ENCODE measurements at regions not wholly inside any gene's neighbourhood (a gene's known extent, or its start where the extent isn't known, plus 50 kb on each side); places are given as distances from the start of the nearest gene placed in this dataset.

- no peak overlapping the region for H2BK15ac ChIP-seq (ENCODE audit: low read length)
- WGBS, 2 donors (ENCODE audit: extremely low coverage in 2 of 2, insufficient read length in 2 of 2, insufficient replicate concordance in 1 of 2), result no CpG with 5 or more reads among the region's 3 CpGs
- H2BK12ac ChIP-seq (ENCODE audit: low read length), result no peak overlapping the region
- no peak overlapping the region for H3K27ac ChIP-seq (replicated peaks; ENCODE audit: low read length)
- no peak overlapping the region for H4K91ac ChIP-seq (ENCODE audit: low read depth, low read length, poor library complexity)
- no peaks in the 10 kb centered on the region for H3K4me1 ChIP-seq (ENCODE audit: control insufficient read depth in 2 of 2, insufficient read depth in 1 of 2, low read depth in 1 of 2, low read length in 2 of 2)
- no peak overlapping the region for H3K14ac ChIP-seq (ENCODE audit: low read length)
- H3K9me3 ChIP-seq (replicated peaks in 1 of 2; ENCODE audit: control insufficient read depth in 2 of 2, insufficient read depth in 1 of 2, low read depth in 1 of 2, low read length in 2 of 2), result no peaks in the 10 kb centered on the region
- H3K4me2 ChIP-seq (ENCODE audit: insufficient read depth, low read length, poor library complexity, severe bottlenecking), result no peak overlapping the region
- no peak overlapping the region for H2BK120ac ChIP-seq (ENCODE audit: low read depth, low read length)
- no peak overlapping the region for H3K18ac ChIP-seq (ENCODE audit: low read length)
- no peaks in the 10 kb centered on the region for H3K79me1 ChIP-seq (ENCODE audit: low read depth, low read length)
- no peak overlapping the region for H2AFZ ChIP-seq (ENCODE audit: low read length)
- no peak overlapping the region for H3K4ac ChIP-seq (ENCODE audit: low read length)
- H3K4me3 ChIP-seq (ENCODE audit: low read length in 2 of 2), result no peak overlapping the region
- no peak overlapping the region for H2AK5ac ChIP-seq (ENCODE audit: low read depth, low read length)
- H3K9ac ChIP-seq (ENCODE audit: low read depth, low read length, poor library complexity), result no peak overlapping the region
- H3K36me3 ChIP-seq (replicated peaks in 1 of 2; ENCODE audit: control insufficient read depth in 2 of 2, insufficient read depth in 2 of 2, low read length in 2 of 2), result no peaks in the 10 kb centered on the region
- H2BK5ac ChIP-seq (ENCODE audit: low read length), result no peak overlapping the region
- H3K27me3 ChIP-seq (ENCODE audit: control insufficient read depth in 3 of 3, insufficient read depth in 3 of 3, low read depth in 1 of 3, low read length in 3 of 3), result no peaks in the 10 kb centered on the region
- no peak for DNase-seq (ENCODE audit: low spot score)
- no peak overlapping the region for H3K23ac ChIP-seq (ENCODE audit: low read depth, low read length, poor library complexity)
- H4K8ac ChIP-seq (ENCODE audit: low read depth, low read length), result no peak overlapping the region
Observed at GRCh38 chr6:77322604-77323003, 140.7 kb downstream of the HTR1B start.

GRCh38 chr6:77318256-77318655 lies 145.0 kb downstream of the HTR1B start:
- no peak overlapping the region for H3K23ac ChIP-seq (ENCODE audit: low read depth, low read length, poor library complexity)
- H2BK5ac ChIP-seq (ENCODE audit: low read length), result no peak overlapping the region
- no peaks in the 10 kb centered on the region for H3K27me3 ChIP-seq (ENCODE audit: control insufficient read depth in 3 of 3, insufficient read depth in 3 of 3, low read depth in 1 of 3, low read length in 3 of 3)
- no peak overlapping the region for H3K4me2 ChIP-seq (ENCODE audit: insufficient read depth, low read length, poor library complexity, severe bottlenecking)
- no peak for DNase-seq (ENCODE audit: low spot score)
- H3K4me1 ChIP-seq (ENCODE audit: control insufficient read depth in 2 of 2, insufficient read depth in 1 of 2, low read depth in 1 of 2, low read length in 2 of 2), result no peaks in the 10 kb centered on the region
- H3K18ac ChIP-seq (ENCODE audit: low read length), result no peak overlapping the region
- no peak overlapping the region for H3K14ac ChIP-seq (ENCODE audit: low read length)
- H2AFZ ChIP-seq (ENCODE audit: low read length), result no peak overlapping the region
- no peak overlapping the region for H2BK15ac ChIP-seq (ENCODE audit: low read length)
- no peaks in the 10 kb centered on the region for H3K9me3 ChIP-seq (replicated peaks in 1 of 2; ENCODE audit: control insufficient read depth in 2 of 2, insufficient read depth in 1 of 2, low read depth in 1 of 2, low read length in 2 of 2)
- H3K27ac ChIP-seq (replicated peaks; ENCODE audit: low read length), result no peak overlapping the region
- H2BK120ac ChIP-seq (ENCODE audit: low read depth, low read length), result no peak overlapping the region
- no peak overlapping the region for H2BK12ac ChIP-seq (ENCODE audit: low read length)
- H4K91ac ChIP-seq (ENCODE audit: low read depth, low read length, poor library complexity), result no peak overlapping the region
- no peak overlapping the region for H2AK5ac ChIP-seq (ENCODE audit: low read depth, low read length)
- no peak overlapping the region for H3K4ac ChIP-seq (ENCODE audit: low read length)
- no peak overlapping the region for H3K4me3 ChIP-seq (ENCODE audit: low read length in 2 of 2)
- no peak overlapping the region for H3K9ac ChIP-seq (ENCODE audit: low read depth, low read length, poor library complexity)
- H3K79me1 ChIP-seq (ENCODE audit: low read depth, low read length), result no peaks in the 10 kb centered on the region
- no peaks in the 10 kb centered on the region for H3K36me3 ChIP-seq (replicated peaks in 1 of 2; ENCODE audit: control insufficient read depth in 2 of 2, insufficient read depth in 2 of 2, low read length in 2 of 2)
- no peak overlapping the region for H4K8ac ChIP-seq (ENCODE audit: low read depth, low read length)
- WGBS, 2 donors (ENCODE audit: extremely low coverage in 2 of 2, insufficient read length in 2 of 2, insufficient replicate concordance in 1 of 2), result no CpG with 5 or more reads among the region's 1 CpG

- 100% methylated on average over 1 of the region's 1 CpG; no CpG with 5 or more reads in 1 of the 2 donors for WGBS, 2 donors (ENCODE audit: extremely low coverage in 2 of 2, insufficient read length in 2 of 2, insufficient replicate concordance in 1 of 2)
Observed at GRCh38 chr6:77313595-77313994, 149.7 kb downstream of the HTR1B start.

GRCh38 chr6:77299931-77300330 lies 163.4 kb downstream of the HTR1B start:
- Histone ChIP-seq H3K18ac (ENCODE audit: low read length) (no peak overlapping the region), H2AFZ (ENCODE audit: low read length) (no peak overlapping the region), H4K91ac (ENCODE audit: low read depth, low read length, poor library complexity) (no peak overlapping the region), H2BK120ac (ENCODE audit: low read depth, low read length) (no peak overlapping the region), H3K9me3 (replicated peaks in 1 of 2; ENCODE audit: control insufficient read depth in 2 of 2, insufficient read depth in 1 of 2, low read depth in 1 of 2, low read length in 2 of 2) (no peaks in the 10 kb centered on the region), H3K23ac (ENCODE audit: low read depth, low read length, poor library complexity) (no peak overlapping the region), H3K27ac (replicated peaks; ENCODE audit: low read length) (no peak overlapping the region), H2BK15ac (ENCODE audit: low read length) (no peak overlapping the region), H2AK5ac (ENCODE audit: low read depth, low read length) (no peak overlapping the region), H3K27me3 (ENCODE audit: control insufficient read depth in 3 of 3, insufficient read depth in 3 of 3, low read depth in 1 of 3, low read length in 3 of 3) (no peaks in the 10 kb centered on the region), H3K14ac (ENCODE audit: low read length) (no peak overlapping the region), H3K9ac (ENCODE audit: low read depth, low read length, poor library complexity) (no peak overlapping the region), H3K79me1 (ENCODE audit: low read depth, low read length) (no peaks in the 10 kb centered on the region), H2BK12ac (ENCODE audit: low read length) (no peak overlapping the region), H2BK5ac (ENCODE audit: low read length) (no peak overlapping the region), H3K4me2 (ENCODE audit: insufficient read depth, low read length, poor library complexity, severe bottlenecking) (no peak overlapping the region), H4K8ac (ENCODE audit: low read depth, low read length) (no peak overlapping the region), H3K36me3 (replicated peaks in 1 of 2; ENCODE audit: control insufficient read depth in 2 of 2, insufficient read depth in 2 of 2, low read length in 2 of 2) (no peaks in the 10 kb centered on the region), H3K4me3 (ENCODE audit: low read length in 2 of 2) (no peak overlapping the region), H3K4ac (ENCODE audit: low read length) (no peak overlapping the region), H3K4me1 (ENCODE audit: control insufficient read depth in 2 of 2, insufficient read depth in 1 of 2, low read depth in 1 of 2, low read length in 2 of 2) (no peaks in the 10 kb centered on the region)
- WGBS, 2 donors (ENCODE audit: extremely low coverage in 2 of 2, insufficient read length in 2 of 2, insufficient replicate concordance in 1 of 2), result no CpG with 5 or more reads among the region's 1 CpG
- DNase-seq (ENCODE audit: low spot score), result no peak

More at GRCh38 chr6:77313595-77313994, 149.7 kb downstream of the HTR1B start:
- Histone ChIP-seq H3K18ac (ENCODE audit: low read length) (no peak overlapping the region), H3K4ac (ENCODE audit: low read length) (no peak overlapping the region), H2BK5ac (ENCODE audit: low read length) (no peak overlapping the region), H2BK15ac (ENCODE audit: low read length) (no peak overlapping the region), H3K4me2 (ENCODE audit: insufficient read depth, low read length, poor library complexity, severe bottlenecking) (no peak overlapping the region), H3K79me1 (ENCODE audit: low read depth, low read length) (no peaks in the 10 kb centered on the region), H2BK120ac (ENCODE audit: low read depth, low read length) (no peak overlapping the region), H3K4me3 (ENCODE audit: low read length in 2 of 2) (no peak overlapping the region), H3K9me3 (replicated peaks in 1 of 2; ENCODE audit: control insufficient read depth in 2 of 2, insufficient read depth in 1 of 2, low read depth in 1 of 2, low read length in 2 of 2) (no peaks in the 10 kb centered on the region), H4K8ac (ENCODE audit: low read depth, low read length) (no peak overlapping the region), H2AFZ (ENCODE audit: low read length) (no peak overlapping the region), H4K91ac (ENCODE audit: low read depth, low read length, poor library complexity) (no peak overlapping the region), H3K14ac (ENCODE audit: low read length) (no peak overlapping the region), H3K9ac (ENCODE audit: low read depth, low read length, poor library complexity) (no peak overlapping the region), H3K36me3 (replicated peaks in 1 of 2; ENCODE audit: control insufficient read depth in 2 of 2, insufficient read depth in 2 of 2, low read length in 2 of 2) (no peaks in the 10 kb centered on the region), H3K27me3 (ENCODE audit: control insufficient read depth in 3 of 3, insufficient read depth in 3 of 3, low read depth in 1 of 3, low read length in 3 of 3) (no peaks in the 10 kb centered on the region), H3K23ac (ENCODE audit: low read depth, low read length, poor library complexity) (no peak overlapping the region), H3K27ac (replicated peaks; ENCODE audit: low read length) (no peak overlapping the region), H2AK5ac (ENCODE audit: low read depth, low read length) (no peak overlapping the region), H3K4me1 (ENCODE audit: control insufficient read depth in 2 of 2, insufficient read depth in 1 of 2, low read depth in 1 of 2, low read length in 2 of 2) (no peaks in the 10 kb centered on the region), H2BK12ac (ENCODE audit: low read length) (no peak overlapping the region)
- no peak for DNase-seq (ENCODE audit: low spot score)

Data from neuronal stem cell (in vitro differentiated cells).